NCI-H345 treated with DMSO at 0.1 percent for 48 hours (cell line): ENCODE measurements at regions not wholly inside any gene's neighbourhood (a gene's known extent, or its start where the extent isn't known, plus 50 kb on each side); places are given as distances from the start of the nearest gene placed in this dataset.
"Not testable (repeated sequence)": the region's sequence is repeated elsewhere in the genome, so short reads cannot be mapped to it uniquely, and the experiment has no call there.

Experiments used
- DNase-seq: peaks from one replicate; lab custom pipeline; 2025; ENCODE audit not compliant: unreplicated experiment; lab: John Stamatoyannopoulos, UW

DNA sequence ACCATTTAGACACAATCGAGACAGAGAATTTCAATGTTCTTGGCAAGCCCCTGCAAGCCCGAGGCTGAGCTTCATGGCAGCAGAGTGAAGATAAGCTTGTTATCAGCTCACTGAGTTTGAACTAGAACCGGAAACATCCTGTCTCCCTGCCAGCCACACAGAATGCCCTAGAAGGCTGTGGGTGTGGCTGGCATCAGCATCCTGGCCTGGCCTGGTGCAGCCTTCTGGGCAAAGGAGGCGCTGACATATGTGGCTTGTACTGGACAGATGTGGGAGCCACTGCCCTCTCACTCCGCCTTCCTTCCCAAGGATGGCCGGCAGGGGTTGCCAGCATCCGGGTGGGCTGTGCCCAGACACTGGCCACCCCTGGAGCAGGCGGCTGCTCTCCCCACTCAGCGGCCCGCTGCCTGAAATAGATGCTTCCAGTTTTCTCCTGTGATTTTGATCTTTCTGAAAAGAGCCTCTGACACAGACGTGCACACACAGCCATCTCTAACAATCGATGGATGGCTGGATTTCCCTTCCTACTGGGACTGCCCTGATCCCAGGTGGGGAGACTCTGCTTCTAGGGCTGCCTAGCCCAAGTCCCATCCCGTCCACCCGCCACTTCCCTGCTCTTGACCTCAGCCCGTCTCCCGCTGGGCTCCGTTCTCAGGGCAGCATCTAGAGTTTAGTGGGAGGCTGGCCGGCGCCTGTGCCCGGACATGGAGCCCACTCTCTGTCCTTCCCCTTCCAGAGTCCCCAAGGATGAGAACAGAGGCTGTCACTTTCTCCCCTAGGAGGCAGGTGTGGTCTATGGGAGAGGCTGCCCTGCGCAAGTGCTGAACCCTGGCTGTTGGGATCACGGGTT, 149.7 kb downstream of the CTTN start:
- peak; percentile 61 for DNase-seq

DNA sequence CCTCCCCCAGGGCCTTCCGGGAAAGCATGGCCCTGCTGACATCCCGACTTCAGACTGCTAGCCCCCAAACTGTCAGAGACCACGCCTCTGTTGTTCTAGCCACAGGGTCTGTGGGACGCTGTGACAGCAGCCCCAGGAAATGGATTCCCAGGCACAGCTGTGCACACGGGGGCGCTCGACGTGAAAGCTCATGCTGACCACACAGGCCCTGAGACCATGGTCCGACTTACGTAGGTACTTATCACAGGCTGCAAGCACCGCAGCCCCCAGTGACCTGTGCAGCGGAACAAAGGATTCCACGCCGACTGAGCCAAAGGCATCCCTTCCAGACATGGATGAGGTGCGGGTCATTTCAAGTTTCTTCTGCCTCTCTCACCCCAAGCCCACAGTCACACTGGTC, 150.6 kb downstream of the CTTN start:
- no peak for DNase-seq

DNA sequence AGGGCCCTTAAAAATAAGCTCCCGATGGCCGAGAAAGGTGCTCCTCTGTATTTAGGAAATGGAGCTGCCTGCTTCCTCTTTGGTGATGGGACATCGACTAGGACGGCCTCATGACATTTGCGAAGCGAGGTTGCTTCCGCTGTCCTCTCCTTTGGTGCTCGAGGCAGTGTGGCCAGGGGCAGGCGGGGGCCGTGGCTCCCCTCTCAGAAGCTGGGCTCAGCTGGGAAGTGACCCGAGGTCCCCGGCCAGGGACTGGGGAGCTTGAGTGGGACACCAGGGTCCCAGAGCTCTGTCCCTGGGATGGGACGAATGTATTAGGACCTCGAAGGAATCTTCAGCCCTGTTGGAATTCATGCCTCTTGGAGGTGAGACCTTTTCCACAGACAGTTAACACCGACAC, 151.1 kb downstream of the CTTN start:
- no peak for DNase-seq

DNA sequence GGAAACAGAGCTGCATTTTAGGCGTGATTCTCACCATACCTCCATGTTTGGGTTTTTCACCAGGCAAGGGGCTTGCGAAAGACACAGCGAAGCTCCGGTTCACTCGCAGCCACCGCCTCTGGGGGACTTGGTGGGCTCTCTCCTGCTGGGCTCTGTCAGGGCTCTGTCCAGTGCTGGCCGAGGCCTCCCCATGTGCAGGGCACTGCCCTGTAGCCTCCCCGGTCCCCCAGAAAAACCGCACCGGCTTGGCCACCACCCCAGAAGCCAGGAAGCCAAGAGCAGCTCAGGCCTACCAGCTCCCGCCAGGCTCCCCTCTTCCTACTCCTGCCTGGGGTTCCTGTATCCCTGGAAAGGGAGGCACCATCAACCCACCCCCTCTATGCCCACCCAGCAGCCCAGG, 151.5 kb downstream of the CTTN start:
- no peak for DNase-seq

DNA sequence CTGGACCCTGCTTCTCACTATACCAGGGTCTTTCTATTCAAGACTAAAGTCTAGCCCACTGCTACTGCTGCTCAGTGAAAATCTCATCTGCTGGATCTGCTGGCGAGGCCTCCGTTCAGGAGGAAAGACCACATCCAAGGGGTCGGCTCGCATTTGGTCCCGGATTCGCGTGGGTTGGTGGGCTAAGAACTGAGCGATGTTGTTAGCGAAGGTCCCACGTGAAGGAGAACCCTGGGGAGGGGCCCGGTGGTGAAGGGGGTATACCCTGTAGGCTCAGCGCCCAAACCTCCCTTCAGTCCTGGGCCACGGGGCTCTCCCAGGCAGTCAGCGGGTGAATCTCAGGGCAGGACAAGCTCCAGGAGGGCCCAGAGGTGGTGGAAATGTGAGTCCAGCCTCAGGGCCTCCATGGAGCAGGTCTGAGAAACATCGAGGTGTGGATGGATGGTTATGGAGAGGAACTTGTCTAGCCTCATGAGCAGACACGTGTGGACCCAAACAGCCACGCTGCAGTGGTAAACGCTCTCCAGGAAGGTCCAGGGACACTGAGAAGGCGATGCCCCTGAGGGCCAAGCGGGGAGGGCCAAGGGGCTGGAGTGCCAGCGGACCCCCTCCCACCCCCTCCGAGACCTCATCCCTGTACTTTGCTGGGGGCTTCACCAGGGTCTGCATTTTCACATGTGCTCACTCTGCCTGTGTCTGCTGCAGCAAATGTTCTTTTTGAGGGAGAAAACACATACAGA, 152.3 kb downstream of the CTTN start:
- no peak for DNase-seq

DNA sequence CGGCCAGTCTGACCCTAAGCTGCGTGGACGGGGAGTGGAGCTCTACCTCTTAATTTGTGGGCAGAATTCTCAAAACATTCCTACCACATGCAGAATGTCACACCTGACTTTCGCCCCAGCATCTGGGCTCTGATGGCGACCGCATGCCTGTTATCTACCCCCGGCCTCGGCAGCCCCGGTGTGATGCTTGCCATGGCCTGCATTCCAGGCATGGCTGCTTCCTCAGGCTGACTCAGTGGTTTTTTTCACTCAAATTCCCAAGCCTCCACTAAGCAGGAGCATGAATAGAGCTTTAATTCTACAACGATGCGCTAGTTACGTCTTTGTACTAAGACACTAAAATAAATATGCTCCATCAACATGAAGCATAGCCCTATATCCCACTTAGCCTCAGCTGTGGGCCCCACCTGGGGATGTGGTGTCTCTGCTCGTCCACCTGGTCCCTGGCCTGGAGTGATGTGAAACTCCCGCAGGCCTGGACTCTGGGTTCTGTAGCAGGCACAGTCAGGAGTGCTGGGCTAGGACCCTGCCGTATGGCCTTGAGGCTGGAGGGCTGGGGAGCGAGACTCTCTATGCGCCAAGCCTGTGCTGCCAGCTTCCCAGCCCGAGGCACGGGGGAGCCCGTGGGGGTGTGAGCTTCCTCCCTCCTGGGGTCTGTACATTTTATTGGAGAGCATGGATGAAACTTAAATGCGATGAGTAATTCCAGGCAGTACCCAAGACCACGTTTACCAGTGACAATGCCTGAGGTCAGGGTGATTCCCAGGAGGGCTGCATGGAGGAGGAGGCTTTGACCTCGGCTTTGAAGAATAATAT, 153.2 kb downstream of the CTTN start:
- DNase-seq, result no peak

DNA sequence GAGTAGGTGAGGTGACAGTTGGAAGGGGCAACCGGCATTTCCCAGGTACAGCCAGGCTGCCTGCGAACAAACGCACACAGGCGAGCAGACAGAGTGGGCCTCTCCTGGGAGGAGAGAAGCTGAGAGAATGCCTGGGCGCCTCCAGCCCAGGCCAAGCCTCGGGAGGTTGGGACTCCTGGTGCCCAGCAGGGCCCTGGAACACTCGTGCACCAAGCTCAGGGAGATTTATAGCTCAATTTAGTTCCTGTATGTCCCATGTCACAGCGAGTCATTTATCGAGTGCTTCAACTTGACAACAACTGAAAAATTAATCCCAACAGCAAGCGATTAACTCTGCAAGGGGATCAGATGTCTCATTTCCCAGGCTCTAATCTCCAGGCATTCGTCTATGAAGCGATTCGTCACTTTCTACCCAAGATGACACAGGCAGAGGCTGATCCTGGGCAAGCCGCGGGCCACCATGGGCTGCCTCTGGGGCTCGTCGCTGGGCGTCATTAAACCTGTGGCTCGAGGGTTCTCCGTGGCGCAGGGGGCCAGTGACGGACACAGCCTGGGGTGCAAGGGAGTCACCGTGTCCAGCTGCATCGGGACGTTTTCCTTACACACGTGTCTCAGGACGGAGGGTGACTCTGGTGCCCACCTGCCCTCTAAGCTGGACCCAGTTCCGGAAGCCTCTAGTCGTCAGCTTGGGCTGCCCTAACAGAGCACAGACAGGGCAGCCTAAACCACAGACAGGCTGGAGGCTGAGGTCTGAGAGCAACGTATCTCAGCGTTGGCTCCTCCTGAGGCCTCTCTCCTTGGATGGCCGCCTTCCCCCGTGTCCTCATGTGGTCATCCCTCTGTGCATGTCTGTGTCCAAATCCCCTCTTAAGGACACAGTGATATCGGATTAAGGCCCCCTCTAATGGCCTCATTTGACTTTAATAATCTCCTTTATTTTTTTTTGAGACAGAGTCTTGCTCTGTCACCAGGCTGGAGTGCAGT, 154.1 kb downstream of the CTTN start:
- DNase-seq, result no peak

DNA sequence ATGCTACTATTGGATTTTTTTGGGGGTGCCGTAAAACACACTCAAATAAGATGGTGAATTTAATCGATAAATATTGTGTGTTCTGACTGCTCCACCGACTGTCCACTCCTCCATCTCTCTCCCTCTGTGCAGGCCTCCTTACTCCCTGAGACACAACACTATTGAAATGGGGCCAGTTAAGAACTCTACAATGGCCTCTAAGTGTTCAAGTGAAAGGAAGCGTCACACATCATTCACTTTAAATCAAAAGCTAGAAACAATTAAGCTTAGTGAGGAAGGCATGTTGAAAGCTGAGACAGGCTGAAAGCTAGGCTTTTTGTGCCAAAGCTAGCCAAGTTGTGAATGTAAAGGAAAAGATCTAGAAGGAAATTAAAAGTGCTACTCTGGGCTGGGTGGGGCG, 156.7 kb downstream of the CTTN start:
- peak; percentile 37 for DNase-seq

DNA sequence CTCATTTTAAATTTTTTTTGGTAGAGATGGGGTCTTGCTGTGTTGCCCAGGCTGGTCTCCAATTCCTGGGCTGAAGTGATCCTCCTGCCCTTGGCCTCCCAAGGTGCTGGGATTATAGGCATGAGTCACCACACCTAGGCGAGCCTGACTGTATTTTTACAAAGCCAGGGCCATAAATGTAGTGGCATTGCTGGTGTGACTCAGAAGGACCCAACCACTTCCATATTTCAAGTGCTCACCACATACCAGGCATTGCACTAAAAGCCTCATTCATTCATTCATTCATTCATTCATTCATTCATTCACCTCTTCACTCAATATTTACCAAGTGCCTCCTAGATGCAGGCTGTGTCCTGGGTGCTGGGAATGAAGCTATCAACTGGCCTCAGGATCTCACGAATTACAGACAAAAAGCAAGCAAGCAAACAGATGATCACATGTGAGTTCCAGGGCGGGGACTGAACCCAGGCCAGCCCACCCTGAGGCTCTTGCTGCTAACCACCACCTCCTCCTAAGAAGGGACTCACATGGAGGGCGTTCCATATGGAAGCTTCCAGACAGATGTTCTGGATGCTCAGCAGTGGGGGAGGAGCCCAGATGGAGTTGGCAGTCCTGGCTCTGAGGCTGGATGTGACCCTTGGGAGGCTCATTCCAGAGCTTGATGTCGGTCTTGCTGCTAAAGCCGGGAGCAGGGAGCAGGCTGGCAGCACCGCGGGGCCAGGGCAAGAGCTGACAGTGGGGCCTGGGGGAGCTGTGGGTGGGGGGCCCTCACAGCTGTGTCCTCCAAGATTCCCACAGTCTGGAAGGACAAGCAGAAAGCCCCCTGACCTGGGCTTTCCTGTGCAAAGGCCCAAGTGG, 158.8 kb downstream of the CTTN start:
- DNase-seq, result no peak

DNA sequence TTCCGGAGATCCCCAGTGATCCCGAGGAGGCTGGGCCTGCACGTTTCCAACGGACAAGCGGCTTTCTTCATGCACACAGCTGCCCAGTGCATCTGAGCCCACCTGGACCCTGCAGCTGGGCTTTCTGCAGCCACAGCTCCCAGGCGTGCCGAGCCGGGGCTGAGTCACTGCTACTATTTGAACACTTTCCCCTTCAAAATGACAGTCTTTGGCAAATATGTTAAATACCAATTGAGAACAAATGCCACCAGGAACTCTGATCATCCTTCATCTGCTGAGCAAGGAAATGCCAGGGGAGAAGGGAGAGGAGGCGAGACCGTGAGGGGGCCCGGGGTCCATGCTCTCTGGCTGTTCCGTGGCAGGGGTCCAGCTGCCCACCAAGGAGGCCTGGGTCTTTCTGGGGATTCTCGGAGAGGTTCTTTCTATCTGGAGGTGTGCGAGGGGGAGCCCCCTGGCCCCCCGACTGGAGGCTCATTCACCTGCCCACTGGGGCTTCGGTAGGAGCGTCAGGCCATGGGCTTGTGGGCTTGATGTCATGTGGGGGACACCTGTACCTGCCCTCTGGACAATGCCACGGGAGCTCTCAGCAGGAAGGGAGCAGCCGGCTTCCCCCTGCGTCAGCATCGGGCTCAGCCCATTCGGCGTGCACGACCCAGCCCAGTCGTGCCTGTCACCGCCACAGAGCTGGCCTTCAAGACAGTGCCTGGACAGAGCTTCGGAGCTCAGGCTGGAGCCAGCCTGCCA, 159.6 kb downstream of the CTTN start:
- DNase-seq, result no peak

DNA sequence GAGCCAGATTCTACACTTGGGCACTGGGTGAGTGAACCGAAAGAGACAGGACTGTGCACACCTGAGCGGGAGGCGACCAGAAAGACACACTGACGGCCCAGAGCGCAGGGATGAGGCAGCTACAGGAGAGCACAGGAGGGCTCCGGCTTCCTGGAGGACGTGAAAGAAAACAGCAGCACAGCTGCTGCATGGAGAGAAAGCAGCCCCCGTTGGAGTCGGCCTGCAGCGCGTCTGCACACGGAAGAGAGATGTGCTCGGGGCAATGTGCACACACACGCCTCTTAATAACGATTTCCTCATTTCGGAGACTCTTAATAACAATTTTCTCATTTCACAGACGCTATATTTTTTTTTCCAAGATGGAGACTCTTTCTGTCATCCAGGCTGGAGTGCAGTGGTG, 160.4 kb downstream of the CTTN start:
- no peak for DNase-seq

DNA sequence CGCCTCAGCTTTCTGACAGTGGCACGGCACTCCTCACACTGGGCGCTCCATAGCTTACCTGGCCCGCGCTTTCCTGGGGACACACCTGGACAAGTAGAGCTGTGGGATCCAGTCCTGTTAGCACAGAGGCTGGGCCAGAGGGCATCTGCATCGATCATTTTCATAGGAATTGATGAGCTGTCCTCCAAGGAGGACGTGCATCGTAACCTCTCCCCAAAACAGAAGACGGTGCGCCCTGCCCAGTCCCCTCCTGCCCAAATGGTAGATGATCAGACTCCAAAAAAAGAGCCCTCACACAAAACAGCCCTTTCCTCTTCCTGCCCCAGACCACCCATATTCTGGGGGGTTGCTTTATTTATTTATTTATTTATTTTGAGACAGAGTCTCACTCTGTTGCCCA, 161.2 kb downstream of the CTTN start:
- DNase-seq, result no peak

DNA sequence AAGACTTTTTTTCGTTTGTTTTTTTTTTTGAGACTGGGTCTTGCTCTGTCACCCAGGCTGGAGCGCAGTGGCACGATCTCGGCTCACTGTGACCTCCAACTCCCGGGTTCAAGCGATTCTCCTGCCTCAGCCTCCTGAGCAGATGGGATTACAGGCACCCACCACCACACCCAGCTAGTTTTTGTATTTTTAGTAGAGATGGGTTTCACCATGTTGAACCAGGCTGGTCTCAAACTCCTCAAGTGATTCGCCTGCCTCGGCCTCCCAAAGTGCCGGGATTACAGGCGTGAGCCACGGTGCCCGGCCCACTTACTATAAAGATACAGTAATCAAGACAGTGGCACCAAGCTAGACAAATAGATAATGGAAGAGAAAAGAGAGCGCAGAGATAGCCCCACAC, 162.3 kb downstream of the CTTN start:
- not testable (repeated sequence) for DNase-seq

DNA sequence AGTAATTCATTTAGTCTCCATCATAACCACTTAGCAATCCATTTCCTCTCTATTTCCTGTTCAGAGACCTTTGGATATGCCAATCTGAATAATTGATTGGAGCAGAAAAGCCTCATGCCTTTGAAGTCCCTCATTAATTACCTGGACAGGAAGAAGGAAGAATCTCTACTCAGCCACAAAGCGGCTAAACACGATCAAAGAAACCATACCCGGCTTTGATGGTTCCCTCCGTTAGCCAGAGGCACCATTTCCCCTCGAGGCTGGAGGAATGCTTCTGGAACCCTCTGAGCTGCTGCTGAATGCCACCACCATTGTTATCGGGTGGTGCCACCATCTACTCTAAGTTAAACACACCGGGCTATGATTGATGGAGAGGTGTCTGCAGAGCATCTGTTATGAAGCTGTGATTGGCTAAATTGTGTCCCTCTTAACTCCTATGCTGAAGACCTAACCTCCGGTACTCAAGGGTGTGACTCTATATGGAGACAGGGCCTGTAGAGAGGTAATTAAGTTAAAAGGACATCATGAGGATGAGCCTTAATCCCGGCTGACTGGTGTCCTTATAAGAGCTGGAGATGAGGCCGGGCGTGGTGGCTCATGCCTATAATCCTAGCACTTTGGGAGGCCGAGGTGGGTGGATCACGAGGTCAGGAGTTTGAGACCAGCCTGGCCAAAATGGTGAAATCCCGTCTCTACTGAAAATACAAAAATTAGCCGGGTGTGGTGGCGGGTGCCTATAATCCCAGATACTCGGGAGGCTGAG, 168.6 kb downstream of the CTTN start:
- DNase-seq, result no peak

DNA sequence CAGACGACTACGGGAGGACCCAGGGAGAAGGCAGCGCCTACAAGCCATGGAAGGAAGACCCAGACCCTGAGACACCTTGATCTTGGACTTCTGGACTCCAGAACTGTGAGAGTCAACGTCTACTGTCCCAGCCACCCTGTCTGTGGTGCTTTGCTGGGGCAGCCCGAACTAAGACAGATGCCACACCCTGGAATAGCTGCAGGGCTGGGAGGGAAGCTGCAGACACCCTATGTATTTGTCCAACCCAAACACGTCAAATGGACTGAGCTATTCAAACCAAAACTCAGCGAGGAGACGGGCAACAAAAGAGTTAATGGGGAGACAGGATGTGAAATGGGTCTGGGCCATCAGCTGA, 169.3 kb downstream of the CTTN start:
- DNase-seq, result no peak

DNA sequence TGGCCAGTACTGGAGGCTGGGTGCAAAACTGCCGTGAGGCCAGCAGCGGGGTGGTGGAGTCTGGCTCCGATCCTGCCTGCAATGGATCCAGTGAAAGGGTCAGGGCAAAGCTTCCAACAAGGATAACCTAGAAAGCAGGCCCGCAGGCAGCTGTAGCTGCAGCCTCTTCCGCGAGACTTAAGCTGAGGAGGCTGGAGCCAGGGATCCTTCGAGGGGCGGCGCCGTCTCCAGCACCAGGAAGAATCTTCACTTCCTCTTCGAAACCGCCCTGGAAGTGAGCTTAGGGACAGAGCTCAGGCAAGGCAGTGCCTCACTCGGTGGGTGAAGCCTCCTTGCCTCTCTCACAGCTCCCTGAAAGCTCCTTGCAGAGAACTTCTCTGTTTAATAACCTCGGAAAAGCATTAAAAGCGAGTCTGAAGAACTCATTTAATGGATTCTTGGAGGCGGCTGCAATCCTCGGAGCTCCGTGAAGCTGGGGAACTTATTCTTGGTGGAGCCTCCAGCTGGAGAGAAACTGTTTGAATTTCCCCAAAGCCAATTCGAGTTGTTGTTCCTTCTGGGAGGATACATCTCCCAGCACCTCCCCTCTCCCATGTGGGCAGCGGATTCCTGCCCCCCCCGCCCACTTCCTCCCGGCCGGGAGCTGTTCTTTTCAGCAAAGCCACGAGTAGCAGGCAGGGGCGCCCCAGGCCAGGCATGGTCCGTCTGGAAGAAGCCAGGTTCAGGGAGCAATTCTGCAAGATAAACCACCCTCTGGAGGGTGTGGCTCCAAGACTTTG, 169.9 kb downstream of the CTTN start:
- no peak for DNase-seq

DNA sequence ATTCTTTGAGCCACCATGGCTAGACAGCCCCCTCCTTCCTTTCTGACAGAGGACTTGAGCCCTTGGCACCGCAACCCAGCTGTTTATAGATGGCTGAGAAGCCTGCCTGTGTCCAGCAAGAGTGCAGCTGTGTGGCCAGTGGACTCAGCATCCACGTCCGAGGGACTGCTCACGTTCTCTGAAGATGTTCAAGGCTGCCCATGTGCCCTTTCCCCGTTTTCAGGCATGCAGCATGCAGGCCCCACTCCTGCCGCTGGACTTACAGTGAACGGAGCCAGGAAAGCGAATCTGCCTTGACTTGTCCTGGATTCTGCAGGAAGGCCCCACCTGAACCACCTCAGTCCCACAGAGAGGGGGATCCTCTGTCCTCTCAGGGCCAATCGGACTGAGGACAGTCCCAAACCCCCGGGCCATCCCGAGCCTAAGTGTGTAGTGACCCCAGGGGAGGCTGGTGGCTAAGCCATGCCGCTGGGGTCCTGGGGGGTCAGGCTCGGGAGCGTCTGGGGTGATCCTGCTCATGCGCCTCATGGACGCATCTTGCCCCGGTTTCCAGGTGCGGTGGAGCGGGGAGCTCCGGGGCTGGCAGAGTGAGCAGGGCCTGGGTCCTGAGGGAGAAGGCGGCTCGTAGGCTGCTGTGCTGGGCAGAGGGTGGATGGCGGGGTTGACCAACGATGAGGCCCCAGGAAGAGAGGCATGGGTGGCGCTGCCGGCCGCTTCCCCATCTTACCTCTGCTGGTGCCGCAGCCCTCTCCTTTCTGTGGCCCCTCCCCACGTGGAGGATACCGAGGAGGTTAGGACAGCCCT, 170.7 kb downstream of the CTTN start:
- DNase-seq, result no peak
